Stimulated activated CD4-positive, alpha-beta T cell treated with anti-CD3 and anti-CD28 coated beads, Interleukin-2, amount 100 ng/mL, for 48 hours (primary cell): ENCODE measurements at regions not wholly inside any gene's neighbourhood (a gene's known extent, or its start where the extent isn't known, plus 50 kb on each side); places are given as distances from the start of the nearest gene placed in this dataset.

Experiments
- DNase-seq, 2 donors: peaks; one replicate each; pipeline ENCODE4 v3.0.0-alpha.2; 2020

DNA sequence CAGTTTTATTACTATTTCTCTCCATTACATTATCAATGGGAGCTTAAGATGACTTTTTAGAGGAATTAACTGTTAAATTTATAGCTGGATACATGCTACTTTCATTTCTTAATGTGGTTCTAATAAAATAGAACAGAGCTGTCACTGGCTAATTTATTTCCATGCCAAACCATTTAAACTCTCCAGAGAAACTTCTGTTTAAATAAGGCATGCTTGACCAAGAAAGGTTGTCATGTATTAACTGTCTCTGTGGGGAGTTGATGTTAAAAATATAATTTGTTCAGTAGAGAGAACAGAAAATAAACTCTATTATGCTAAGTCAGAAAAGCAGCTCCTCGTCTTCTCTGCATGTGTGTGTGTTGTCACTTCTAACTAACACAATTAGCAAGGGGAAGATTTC is 447.4 kb downstream of the SLC16A7 start:
- no peak for DNase-seq

DNA sequence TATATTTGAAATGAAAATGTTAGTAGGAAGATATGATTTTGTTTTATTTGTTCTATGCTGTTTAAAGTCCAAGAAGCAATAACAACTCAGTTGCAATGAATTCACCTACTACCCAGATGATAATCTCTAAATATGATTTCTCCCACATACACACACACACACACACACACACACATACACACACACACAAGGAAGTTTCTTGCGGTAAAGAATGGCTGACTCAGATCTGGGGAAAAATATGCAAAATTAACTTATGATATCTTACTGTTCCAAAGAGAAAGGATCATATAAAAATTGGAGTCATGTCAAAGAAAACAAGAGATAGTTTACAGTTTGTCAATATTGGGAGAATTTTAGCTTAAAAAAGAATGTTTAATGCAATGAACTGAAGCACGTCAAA is 456.7 kb downstream of the SLC16A7 start:
- DNase-seq: no peak

DNA sequence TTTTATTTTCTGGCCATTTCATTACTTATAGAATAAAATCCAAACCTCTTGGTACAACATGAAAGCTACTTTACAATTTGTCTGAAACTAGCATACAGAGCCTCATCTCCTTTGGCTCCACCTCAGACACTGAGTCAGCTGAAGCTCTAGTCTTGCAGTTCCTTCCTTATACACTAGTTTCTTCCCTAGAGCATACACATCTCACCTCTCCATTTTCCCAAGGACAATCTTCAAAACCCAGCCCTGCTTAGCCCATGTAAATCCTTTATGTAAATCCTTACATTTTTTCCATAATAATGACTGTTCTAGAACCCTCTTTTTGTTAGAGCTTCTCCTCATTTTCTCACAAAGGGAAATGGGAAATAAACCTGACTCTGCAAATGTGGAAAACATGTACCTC is 463.4 kb downstream of the SLC16A7 start:
- no peak for DNase-seq

DNA sequence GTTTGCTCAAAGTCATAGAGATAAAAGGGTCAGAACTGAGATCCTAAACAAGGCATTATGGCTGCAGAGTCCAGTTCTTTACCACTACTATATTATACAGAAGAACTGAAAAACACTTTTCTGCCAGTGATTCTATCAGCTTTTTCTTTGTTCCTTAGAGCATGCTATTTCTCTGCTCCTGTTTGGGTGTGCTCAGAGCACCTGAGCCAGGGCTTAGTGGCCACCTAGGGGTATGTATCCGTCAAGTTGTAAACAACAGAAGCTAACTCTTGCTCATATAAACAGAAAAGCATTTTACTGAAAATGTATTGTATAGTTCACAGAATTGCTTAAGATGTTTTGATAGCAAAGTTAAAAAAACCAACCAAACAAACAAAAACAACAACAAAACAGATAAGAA is 470.8 kb downstream of the SLC16A7 start:
- DNase-seq: no peak

DNA sequence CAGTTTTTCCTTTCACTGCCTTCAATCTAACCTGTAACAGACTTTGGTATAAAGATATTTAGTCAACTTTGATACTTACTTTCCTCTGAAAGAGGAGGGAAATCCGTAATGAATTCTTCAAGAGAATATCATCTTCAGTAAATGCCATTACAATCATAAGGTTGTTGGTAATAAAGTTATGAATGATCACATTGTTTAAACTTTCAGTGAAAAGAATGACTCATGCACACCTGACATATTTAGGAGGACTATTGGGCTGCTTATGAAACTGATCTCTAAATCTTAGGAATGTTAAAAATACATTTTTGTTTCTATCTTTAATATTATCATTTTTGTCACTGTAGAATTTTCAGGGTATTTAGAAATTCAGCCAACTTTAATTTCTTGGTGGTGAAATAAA is 474.7 kb downstream of the SLC16A7 start:
- DNase-seq: no peak

DNA sequence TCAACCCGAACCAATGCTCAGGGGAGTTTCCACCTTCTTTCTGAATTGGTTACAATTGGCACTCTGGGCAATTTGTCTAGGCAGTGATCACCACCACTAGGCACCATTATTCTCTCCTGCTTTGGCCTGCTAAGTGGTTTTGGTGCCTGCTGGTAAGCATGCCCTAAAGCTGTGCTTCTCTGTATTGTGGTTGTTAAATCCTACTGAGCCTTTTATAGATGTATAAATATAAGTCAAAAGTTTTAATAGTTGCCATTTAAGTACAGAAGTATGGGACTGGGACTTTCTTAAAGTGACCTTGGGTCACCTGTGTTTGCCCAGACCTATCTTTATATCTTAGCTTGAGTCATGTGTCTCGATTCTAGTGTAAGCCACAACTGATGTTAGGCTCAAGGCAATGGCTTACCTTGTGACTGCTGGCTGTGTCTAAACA is 475.9 kb downstream of the SLC16A7 start:
- no peak for DNase-seq

DNA sequence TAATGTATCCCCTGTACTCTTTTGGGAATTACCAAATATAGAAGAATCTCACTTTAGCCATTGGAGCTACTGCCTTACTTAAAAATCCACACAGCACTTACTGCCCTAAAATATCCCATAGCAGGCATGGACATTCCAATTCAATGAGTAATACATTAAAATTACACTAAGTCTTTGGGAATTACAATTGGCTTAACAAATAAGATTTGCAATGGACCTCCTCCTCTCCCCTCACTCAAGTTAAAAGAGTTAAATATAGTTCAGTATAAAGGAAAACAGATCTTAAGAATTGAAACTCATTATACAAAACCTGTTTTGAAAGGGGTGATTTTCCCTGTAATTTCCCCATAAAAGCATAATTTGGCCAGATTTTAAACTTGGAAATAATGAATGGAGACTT is 477.1 kb downstream of the SLC16A7 start:
- DNase-seq: no peak

DNA sequence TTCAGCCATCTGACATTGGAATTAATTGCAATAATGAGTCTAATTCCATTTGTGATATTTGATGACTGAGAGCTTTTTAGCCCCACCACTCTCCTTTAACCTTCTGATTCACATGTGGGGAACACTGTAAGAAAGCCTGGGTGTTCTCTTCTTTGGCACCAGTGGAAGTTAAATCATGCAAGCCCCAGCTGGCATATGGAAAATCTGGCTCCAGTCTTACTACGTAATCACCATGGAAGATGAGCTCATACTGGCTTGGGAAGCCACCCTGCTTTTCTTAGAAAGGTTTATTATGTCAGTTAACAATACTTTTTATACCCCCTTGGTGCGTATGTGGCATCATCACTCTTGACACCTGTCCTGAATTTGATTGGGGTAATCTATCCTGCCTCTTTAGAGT is 479.3 kb downstream of the SLC16A7 start:
- DNase-seq: no peak

DNA sequence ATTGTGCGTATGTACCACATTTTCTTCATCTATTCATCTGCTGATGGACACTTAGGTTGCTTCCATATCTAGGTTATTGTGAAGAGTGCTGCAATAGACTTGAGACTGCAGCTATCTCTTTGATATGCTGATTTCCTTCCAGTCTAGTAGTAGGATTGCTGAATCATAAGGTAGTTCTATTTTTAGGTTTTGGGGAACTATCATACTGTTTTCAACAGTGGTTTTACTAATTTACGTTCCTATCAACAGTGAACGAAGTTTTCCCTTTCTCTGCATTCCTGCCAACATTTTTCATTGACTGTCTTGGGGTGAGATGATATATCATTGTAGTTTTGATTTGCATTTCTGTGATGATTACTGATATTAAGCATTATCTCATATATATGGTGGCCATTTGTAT is 482.2 kb downstream of the SLC16A7 start:
- DNase-seq: no peak

DNA sequence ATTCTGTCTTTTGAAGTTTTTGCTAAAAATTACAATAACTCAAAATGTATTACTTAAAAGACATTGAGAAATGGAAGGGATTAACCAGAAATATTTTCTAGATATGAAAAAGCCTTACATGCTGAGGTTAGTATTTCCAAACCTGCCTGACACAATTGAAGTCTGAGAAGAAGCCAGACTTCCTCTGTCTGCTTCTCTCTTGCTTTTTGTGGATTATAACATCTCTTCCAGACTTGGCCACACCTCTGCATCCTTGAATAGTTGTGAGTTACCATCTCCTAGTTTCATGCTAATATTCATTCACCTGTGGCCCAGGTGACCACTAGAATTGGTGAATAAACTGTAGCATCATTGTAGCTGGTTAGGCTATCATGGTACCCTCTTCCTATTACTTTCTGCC is 497.6 kb downstream of the SLC16A7 start:
- no peak for DNase-seq

DNA sequence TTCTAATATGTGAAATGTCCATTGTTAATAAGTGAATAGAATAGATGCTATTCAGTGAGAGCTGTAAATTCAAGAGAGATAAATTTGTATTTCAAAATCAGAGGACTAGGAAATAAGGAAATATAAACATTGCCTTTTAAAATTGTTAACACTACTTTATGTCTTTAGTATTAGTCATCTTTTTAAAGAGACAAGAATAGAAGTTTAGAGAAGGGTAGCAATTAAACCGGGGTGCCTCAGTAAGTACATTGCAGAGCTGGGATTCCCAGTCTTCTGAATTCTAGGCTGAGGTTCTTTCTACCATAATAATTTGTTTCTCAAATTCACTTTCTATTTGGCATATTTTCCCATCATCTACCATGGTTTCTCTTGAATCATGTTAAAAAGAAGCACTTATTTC is 498.6 kb downstream of the SLC16A7 start:
- DNase-seq: no peak

DNA sequence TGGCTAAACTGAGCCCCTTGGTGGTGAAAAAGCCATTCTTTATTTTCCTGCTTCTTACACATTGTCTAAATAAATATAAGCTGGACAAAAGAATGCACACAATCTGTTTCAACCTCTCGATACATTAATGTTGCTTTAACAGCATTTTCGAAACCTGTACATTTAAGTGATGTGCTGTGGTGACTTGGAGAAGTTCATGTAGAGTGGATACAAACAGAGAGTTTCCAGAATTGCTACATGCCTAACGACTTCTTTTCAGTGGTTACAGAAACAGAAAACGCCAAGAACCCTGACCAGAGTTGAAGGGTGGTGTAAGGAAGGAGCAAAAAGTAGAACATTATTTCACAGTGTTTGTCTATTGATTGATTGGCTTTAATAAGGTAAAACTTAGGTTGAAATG is 500.9 kb downstream of the SLC16A7 start:
- DNase-seq: no peak

DNA sequence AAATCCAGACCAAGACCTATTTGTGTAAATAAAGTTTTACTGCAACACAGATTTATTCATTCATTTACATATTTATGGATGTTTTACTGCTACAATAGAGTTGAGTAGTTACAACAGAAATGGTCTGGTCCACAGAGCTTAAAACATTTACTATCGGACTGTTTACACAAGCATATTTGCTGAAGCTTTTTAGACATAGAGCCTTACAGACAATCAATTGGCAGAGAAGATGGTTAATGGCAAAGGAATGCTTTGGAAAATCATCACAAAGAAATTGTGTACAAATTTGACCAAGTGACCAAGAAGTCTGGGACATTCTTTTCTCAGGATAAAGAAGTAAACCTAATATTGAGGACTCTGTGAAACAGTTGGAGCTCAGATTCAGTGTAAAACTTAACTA is 504.3 kb downstream of the SLC16A7 start:
- DNase-seq: no peak

DNA sequence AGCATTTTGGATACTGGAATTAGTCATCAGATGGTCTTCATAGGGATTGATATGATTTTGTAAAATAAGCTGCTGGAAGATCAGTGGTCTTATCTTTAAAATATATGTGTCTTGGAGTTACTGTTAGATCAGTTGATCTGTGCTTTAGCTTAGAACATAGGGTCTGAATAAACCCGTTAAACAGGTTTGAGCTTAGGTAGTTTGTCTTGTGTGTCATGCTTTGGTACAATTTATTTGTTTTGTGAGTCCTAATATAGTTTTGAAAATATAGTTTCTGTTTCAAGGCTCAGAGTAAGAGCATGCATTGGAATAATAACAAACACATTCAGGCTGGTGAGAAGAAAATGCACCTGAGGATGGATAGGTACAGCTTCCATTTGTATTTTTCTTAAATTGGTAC is 505.0 kb downstream of the SLC16A7 start:
- no peak for DNase-seq

DNA sequence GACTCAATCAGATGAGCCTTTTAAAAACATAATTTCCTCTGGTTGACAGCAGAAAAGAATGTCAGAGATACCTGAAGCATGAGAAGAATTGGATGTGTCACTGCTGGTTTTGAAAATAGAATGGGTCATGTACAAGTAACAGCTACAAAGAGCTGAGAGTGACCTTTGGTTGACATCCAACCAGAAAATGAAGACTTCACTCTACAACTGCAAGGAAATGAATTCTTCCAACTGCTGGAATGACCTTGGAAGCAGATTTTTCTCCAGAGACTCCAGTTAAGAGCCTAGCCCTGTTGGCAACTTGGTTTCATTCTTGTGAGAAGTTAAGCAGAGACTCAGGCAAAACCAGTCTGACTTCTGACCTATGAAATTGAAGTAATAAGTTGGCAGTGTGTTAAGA is 505.9 kb downstream of the SLC16A7 start:
- DNase-seq: no peak

DNA sequence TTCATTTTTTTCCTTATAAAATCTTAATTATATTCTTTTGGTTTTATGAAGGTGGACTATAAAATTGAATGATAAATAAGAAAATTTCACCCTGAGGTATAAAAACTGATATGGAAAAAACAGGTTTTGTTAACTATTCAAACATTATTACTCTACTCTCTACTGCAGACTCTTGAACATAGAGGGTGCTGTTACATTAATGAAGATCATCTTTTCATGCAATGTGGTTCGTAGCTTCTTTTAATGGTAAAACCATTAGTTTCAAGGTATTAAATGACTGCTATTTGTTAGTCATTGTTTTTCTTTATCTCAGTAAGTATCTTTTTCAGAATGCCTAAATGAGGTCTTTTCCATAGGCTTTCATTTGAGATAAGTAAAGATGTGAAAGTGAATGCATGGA is 510.4 kb downstream of the SLC16A7 start:
- DNase-seq: no peak

DNA sequence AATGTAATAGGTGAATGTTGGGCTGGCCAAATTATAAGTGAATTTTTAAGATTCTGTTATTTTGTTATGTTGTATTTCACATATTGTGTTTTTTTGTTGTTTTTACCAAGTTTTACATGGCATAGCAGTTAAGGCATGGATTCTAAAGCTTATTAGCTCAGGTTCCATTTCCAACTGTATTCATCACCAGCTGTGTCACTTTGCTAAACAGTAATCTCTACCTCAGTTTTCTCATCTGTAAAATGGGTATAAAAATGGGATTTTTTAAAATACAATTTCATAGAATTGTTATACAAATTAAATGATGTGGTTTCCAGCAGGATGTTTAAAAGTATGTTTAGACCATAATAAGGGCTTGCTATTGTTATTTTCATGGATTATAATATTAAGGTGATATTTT is 512.2 kb downstream of the SLC16A7 start:
- DNase-seq: no peak

DNA sequence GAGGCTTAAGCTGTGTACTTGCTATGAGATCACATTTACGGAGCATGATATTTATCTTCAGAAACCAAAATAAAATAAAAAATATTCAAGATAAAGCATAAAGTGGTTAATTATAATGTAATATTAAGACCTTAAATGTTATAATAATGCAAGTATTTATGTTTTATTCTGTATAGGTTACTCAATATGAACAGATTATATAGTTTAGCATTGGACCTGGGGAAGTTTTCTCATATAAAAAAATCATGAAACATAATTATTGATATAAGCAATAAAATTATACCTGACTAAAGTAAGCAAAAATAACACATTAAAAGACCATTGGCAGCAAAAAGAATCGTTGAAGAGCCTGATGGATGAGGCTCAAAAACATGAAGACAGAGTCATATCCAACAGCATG is 516.2 kb downstream of the SLC16A7 start:
- DNase-seq: no peak

DNA sequence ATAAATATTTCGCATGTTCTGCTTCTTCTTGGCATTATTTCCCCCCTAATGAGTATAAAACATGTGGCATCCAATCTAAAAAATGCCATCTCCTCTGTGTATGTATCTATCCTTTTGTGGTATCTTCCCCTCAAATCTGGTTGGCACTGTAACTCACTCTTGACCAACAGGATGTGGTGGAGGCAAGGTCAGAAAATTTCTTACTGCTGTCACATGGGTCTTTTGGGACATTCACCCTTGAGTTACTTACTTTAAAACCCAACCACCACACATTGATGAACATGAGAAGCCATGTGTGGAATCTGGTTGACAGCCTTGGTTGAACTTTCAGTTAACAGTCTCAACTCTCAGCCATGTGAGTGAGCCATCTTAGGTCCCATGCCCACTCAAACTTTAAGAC is 516.9 kb downstream of the SLC16A7 start:
- DNase-seq: no peak

DNA sequence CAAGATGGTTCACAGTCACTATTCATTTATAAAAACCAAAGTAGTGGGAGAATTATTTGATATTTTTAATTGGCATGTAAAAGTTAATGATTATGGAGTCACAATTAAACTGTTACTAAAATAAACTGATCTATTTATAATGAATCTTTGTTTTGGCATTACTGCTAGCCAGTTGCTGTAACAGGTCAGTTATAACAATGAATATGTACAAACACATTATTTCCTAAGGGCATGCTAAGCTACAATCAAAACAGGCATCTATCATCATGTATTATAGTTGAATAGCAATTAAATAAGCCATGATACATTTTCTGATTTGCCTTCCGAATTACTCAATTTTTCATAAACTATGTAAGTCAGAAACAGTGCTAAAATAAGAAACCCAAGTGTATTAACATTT is 518.3 kb downstream of the SLC16A7 start:
- no peak for DNase-seq

DNA sequence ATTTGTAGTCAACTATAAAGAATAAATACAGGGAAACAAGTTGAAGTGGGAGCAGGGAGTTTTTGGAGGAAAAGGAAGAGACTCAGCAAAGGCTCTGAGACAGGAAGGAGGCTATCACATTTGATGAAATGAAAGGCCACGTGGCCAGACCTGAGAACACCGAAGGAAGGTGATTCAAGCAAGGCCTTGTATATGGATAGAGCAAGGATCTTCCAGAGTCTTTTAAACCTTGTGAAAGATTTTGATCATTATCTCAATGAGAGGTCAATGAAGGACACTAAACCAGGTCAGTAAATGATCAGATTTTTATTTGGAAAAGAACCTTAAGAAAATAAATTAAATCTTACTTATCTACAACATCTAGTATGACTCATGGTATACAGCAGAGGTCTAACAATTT is 523.5 kb downstream of the SLC16A7 start:
- no peak for DNase-seq

DNA sequence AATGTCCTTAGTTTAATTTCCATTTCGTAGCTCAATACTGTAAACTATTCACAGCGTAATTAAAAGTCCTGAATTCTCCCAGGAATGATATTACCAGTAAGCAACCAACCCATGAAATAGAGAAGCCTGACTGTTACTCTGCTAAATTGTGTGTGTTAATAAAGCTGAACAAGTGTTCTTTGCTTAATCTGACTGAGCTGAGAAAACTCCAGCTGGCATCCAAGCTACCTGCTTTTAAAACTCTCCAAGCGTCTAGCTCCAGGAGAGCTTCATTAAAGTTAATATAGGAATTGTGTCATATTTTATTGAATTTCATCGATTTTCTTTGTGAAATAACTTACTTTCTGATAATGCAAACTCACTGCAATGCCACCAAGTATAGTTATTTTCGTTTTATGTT is 524.4 kb downstream of the SLC16A7 start:
- DNase-seq: no peak

DNA sequence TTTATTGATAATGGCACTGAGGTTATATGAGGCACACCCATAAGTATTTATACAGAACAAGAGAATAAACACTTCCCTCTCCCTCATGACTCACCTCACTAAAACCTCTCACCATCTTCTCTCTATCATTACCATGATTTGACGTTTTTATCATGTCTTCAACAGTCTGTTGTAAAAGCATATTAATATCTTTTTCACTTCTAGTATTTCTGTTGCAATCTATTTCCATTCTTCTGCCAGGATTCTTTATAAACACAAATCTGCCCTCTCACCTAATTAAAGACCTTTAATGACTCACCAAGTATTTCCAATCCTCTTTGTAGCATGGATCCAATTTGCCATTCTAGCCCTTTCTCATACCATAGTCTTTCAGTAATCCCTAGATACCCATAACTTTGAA is 527.7 kb downstream of the SLC16A7 start:
- no peak for DNase-seq

DNA sequence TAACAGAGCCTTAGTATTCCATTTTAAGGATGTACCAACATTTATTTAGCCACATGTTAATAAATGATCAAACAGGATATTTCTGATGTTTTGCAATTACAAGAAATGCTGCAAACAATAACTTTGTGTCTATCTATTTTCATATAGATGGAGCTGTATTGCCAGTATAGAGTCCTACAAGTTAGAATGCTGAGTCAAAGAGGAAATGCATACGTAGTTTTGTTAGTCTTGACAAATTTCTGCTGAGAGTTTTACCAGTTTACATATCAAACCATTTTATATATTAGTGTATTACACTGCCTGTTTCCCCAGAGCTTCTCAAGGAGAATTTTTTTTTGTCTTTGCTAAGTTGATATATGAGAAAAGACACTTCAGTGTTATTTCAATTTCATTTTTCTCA is 541.7 kb downstream of the SLC16A7 start:
- DNase-seq: no peak

DNA sequence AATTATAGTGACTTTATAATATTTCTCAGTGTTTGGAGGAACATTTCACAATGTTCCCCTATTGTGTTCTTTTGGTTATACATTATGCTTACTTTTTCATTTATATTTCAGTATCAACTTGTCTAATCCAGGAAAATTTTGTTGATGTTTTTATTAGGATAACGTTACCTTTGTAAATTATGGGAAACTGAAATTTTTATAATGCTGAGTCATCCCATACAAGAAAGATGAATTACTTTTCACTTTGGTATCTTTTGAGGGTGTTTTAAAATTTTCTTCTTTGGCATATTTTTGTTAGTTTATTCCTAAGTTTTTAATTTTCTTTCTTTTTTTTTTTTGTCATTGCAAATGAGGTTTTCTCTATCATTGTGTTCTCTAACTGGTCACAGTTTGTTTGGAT is 542.7 kb downstream of the SLC16A7 start:
- DNase-seq: no peak

DNA sequence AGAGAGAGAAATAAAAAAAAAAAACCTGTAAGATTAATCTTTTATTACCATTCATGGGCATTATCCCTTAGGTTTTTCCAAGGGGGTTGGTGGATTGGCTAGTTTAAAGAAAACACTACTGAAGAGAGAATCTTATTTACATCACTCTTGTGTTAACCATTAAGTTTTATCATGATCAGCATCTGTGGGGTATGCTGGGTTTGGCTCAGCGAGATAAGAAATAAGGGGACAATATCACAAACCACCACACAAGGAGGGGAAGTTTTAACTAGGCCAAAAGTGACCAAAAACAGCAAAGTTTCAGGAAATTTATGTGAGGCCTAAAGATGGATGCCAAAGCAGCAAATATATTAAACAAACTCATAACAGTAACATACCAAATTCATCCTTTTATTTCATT is 548.6 kb downstream of the SLC16A7 start:
- DNase-seq: no peak
